IPS-15b (cell line): ENCODE measurements at regions not wholly inside any gene's neighbourhood (a gene's known extent, or its start where the extent isn't known, plus 50 kb on each side); places are given as distances from the start of the nearest gene placed in this dataset.
"Not testable (repeated sequence)": the region's sequence is repeated elsewhere in the genome, so short reads cannot be mapped to it uniquely, and the experiment has no call there.

Experiments used
- H3K27me3 ChIP-seq: one replicate; pipeline ENCODE4 v1.6.1; 2013; ENCODE audit warnings: low read length; ENCODE audit not compliant: control insufficient read depth, insufficient read depth
- H3K36me3 ChIP-seq: one replicate; pipeline ENCODE4 v1.6.1; 2013; ENCODE audit warnings: low read length; ENCODE audit not compliant: control insufficient read depth, insufficient read depth
- H3K4me1 ChIP-seq: one replicate; pipeline ENCODE4 v1.6.1; 2013; ENCODE audit warnings: mild to moderate bottlenecking, low read length; ENCODE audit not compliant: control insufficient read depth, insufficient read depth
- H3K4me3 ChIP-seq: one replicate; pipeline ENCODE4 v1.5.1; 2013; ENCODE audit warnings: low read depth, low read length
- H3K9ac ChIP-seq: one replicate; pipeline ENCODE4 v1.6.1; 2013; ENCODE audit warnings: low read depth, mild to moderate bottlenecking, low read length
- H3K9me3 ChIP-seq: one replicate; pipeline ENCODE4 v1.6.1; 2013; ENCODE audit warnings: mild to moderate bottlenecking, low read length; ENCODE audit not compliant: control insufficient read depth, insufficient read depth

- peaks cover 4% of the 10 kb centered on the region for H3K9me3 ChIP-seq
- H3K36me3 ChIP-seq, result no peaks in the 10 kb centered on the region
- no peaks in the 10 kb centered on the region for H3K27me3 ChIP-seq
- peaks cover 5% of the 10 kb centered on the region for H3K4me1 ChIP-seq
- H3K4me3 ChIP-seq, result no peak overlapping the region
- H3K9ac ChIP-seq, result no peak overlapping the region
Measured at GRCh38 chr13:61898207-61898606, 482.6 kb upstream of the PCDH20 start.

GRCh38 chr13:61891401-61891800 is 475.8 kb upstream of the PCDH20 start:
- Histone ChIP-seq H3K36me3 (no peaks in the 10 kb centered on the region), H3K27me3 (no peaks in the 10 kb centered on the region), H3K4me3 (no peak overlapping the region), H3K9ac (no peak overlapping the region), H3K9me3 (no peaks in the 10 kb centered on the region), H3K4me1 (peaks cover 8% of the 10 kb centered on the region)

- Histone ChIP-seq H3K4me1 (no peaks in the 10 kb centered on the region), H3K36me3 (no peaks in the 10 kb centered on the region), H3K9me3 (no peaks in the 10 kb centered on the region), H3K9ac (no peak overlapping the region), H3K4me3 (no peak overlapping the region), H3K27me3 (no peaks in the 10 kb centered on the region)
Measured at GRCh38 chr13:61884830-61885229, 469.2 kb upstream of the PCDH20 start.

- no peaks in the 10 kb centered on the region for H3K36me3 ChIP-seq
- no peaks in the 10 kb centered on the region for H3K4me1 ChIP-seq
- no peaks in the 10 kb centered on the region for H3K27me3 ChIP-seq
- H3K4me3 ChIP-seq, result no peak overlapping the region
- no peaks in the 10 kb centered on the region for H3K9me3 ChIP-seq
- H3K9ac ChIP-seq, result no peak overlapping the region
Measured at GRCh38 chr13:61880578-61881283, 465.1 kb upstream of the PCDH20 start.

GRCh38 chr13:61878565-61878964 is 462.9 kb upstream of the PCDH20 start:
- not testable (repeated sequence) for H3K27me3 ChIP-seq, H3K36me3 ChIP-seq, H3K9ac ChIP-seq, H3K4me1 ChIP-seq, H3K4me3 ChIP-seq, H3K9me3 ChIP-seq

GRCh38 chr13:61874970-61875579 is 459.4 kb upstream of the PCDH20 start:
- Histone ChIP-seq H3K9ac (no peak overlapping the region), H3K4me1 (no peaks in the 10 kb centered on the region), H3K9me3 (no peaks in the 10 kb centered on the region), H3K27me3 (no peaks in the 10 kb centered on the region), H3K4me3 (no peak overlapping the region), H3K36me3 (no peaks in the 10 kb centered on the region)

- Histone ChIP-seq H3K4me3 (no peak overlapping the region), H3K27me3 (no peaks in the 10 kb centered on the region), H3K9me3 (no peaks in the 10 kb centered on the region), H3K4me1 (no peaks in the 10 kb centered on the region), H3K9ac (no peak overlapping the region), H3K36me3 (no peaks in the 10 kb centered on the region)
Measured at GRCh38 chr13:61873717-61874116, 458.1 kb upstream of the PCDH20 start.

GRCh38 chr13:61857198-61857597 is 441.5 kb upstream of the PCDH20 start:
- Histone ChIP-seq H3K9ac (no peak overlapping the region), H3K4me1 (no peaks in the 10 kb centered on the region), H3K4me3 (no peak overlapping the region), H3K36me3 (no peaks in the 10 kb centered on the region), H3K9me3 (no peaks in the 10 kb centered on the region), H3K27me3 (no peaks in the 10 kb centered on the region)

- H3K27me3 ChIP-seq, result no peaks in the 10 kb centered on the region
- no peak overlapping the region for H3K4me3 ChIP-seq
- H3K4me1 ChIP-seq, result no peaks in the 10 kb centered on the region
- H3K36me3 ChIP-seq, result no peaks in the 10 kb centered on the region
- no peaks in the 10 kb centered on the region for H3K9me3 ChIP-seq
- H3K9ac ChIP-seq, result no peak overlapping the region
Measured at GRCh38 chr13:61852116-61852619, 436.5 kb upstream of the PCDH20 start.

GRCh38 chr13:61850794-61851193 is 435.1 kb upstream of the PCDH20 start:
- Histone ChIP-seq H3K27me3 (no peaks in the 10 kb centered on the region), H3K36me3 (no peaks in the 10 kb centered on the region)

GRCh38 chr13:61838568-61838967 is 422.9 kb upstream of the PCDH20 start:
- H3K27me3 ChIP-seq, result no peaks in the 10 kb centered on the region
- no peaks in the 10 kb centered on the region for H3K36me3 ChIP-seq
- H3K4me1 ChIP-seq, result no peaks in the 10 kb centered on the region
- H3K9me3 ChIP-seq, result no peaks in the 10 kb centered on the region
- H3K9ac ChIP-seq, result no peak overlapping the region
- no peak overlapping the region for H3K4me3 ChIP-seq

More at GRCh38 chr13:61850794-61851193, 435.1 kb upstream of the PCDH20 start:
- H3K4me3 ChIP-seq, result no peak overlapping the region
- no peaks in the 10 kb centered on the region for H3K4me1 ChIP-seq
- no peak overlapping the region for H3K9ac ChIP-seq
- no peaks in the 10 kb centered on the region for H3K9me3 ChIP-seq

GRCh38 chr13:61833228-61833627 is 417.6 kb upstream of the PCDH20 start:
- Histone ChIP-seq H3K36me3 (no peaks in the 10 kb centered on the region), H3K9me3 (no peaks in the 10 kb centered on the region), H3K27me3 (no peaks in the 10 kb centered on the region), H3K9ac (no peak overlapping the region), H3K4me3 (no peak overlapping the region), H3K4me1 (no peaks in the 10 kb centered on the region)
